Hepatocyte (in vitro differentiated cells): ENCODE measurements at regions not wholly inside any gene's neighbourhood (a gene's known extent, or its start where the extent isn't known, plus 50 kb on each side); places are given as distances from the start of the nearest gene placed in this dataset.

Experiments used
- CTCF ChIP-seq: fragments of 200-600 bp; sonication (generic); IDR thresholded peaks from 2 replicates; pipeline ENCODE4 v1.5.1; 2016; ENCODE audit warnings: antibody characterized with exemption, mild to moderate bottlenecking; ENCODE audit not compliant: poor library complexity
- EZH2phosphoT487 ChIP-seq: fragments of 200-600 bp; sonication (generic); IDR thresholded peaks from one replicate; pipeline ENCODE4 v1.6.1; 2018; ENCODE audit warnings: antibody characterized with exemption, mild to moderate bottlenecking, low read depth, moderate library complexity; ENCODE audit not compliant: unreplicated experiment, severe bottlenecking

GRCh38 chr19:28218728-28219127 is 994.2 kb downstream of the UQCRFS1 start:
- TF ChIP-seq EZH2phosphoT487 (no peak), CTCF (no peak)
